Stimulated activated CD8-positive, alpha-beta memory T cell treated with anti-CD3 and anti-CD28 coated beads, Interleukin-15, amount 100 ng/mL, for 4 hours (primary cell): ENCODE measurements at regions not wholly inside any gene's neighbourhood (a gene's known extent, or its start where the extent isn't known, plus 50 kb on each side); places are given as distances from the start of the nearest gene placed in this dataset.

Source experiments
- DNase-seq, 2 donors: peaks; one replicate each; pipeline ENCODE4 v3.0.0-alpha.2; 2020; ENCODE audit warnings: low read depth in 2 of 2

GRCh38 chr3:170732660-170733245, 137.2 kb downstream of the RPL22L1 start:
- DNase-seq = no peak

- no peak for DNase-seq
These were observed 138.7 kb downstream of the RPL22L1 start for GRCh38 chr3:170731281-170731680.

GRCh38 chr3:170730071-170730812, 139.8 kb downstream of the RPL22L1 start:
- no peak for DNase-seq

- DNase-seq = no peak
These were observed 141.8 kb downstream of the RPL22L1 start for GRCh38 chr3:170728181-170728580.

GRCh38 chr3:170727754-170728153, 141.9 kb upstream of the SLC7A14 start:
- DNase-seq = no peak

GRCh38 chr3:170726976-170727661, 141.2 kb upstream of the SLC7A14 start:
- DNase-seq = no peak

- DNase-seq = no peak
These were observed 139.4 kb upstream of the SLC7A14 start for GRCh38 chr3:170725285-170725731.

GRCh38 chr3:170724599-170725280, 138.9 kb upstream of the SLC7A14 start:
- DNase-seq = no peak

GRCh38 chr3:170723241-170723640, 137.4 kb upstream of the SLC7A14 start:
- no peak for DNase-seq

GRCh38 chr3:170721563-170721962, 135.7 kb upstream of the SLC7A14 start:
- no peak for DNase-seq

- DNase-seq = no peak
These were observed 133.4 kb upstream of the SLC7A14 start for GRCh38 chr3:170719300-170719699.

GRCh38 chr3:170718848-170719247, 133.0 kb upstream of the SLC7A14 start:
- DNase-seq = no peak

GRCh38 chr3:170717410-170718402, 131.8 kb upstream of the SLC7A14 start:
- DNase-seq = no peak

- DNase-seq = no peak
These were observed 130.4 kb upstream of the SLC7A14 start for GRCh38 chr3:170716172-170716805.

- DNase-seq = no peak
These were observed 129.0 kb upstream of the SLC7A14 start for GRCh38 chr3:170714562-170715535.

GRCh38 chr3:170714122-170714521, 128.2 kb upstream of the SLC7A14 start:
- DNase-seq = no peak

- no peak for DNase-seq
These were observed 127.8 kb upstream of the SLC7A14 start for GRCh38 chr3:170713653-170714052.

GRCh38 chr3:170712798-170713197, 126.9 kb upstream of the SLC7A14 start:
- no peak for DNase-seq

GRCh38 chr3:170712336-170712735, 126.5 kb upstream of the SLC7A14 start:
- DNase-seq = no peak
